ENCODE measurements at regions not wholly inside any gene's neighbourhood (a gene's known extent, or its start where the extent isn't known, plus 50 kb on each side); places are given as distances from the start of the nearest gene placed in this dataset.

GRCh38 chr2:30392097-30392496, 54.9 kb upstream of the LCLAT1 start:
- Histone ChIP-seq H3K79me2 (ENCODE audit: control insufficient read depth, insufficient read depth, low read length, poor library complexity) (no peaks in the 10 kb centered on the region), H3K4ac (ENCODE audit: low read depth, low read length) (no peak overlapping the region), H3K27ac (ENCODE audit: low read depth, low read length) (no peak overlapping the region), H3K4me3 (ENCODE audit: low read depth, low read length) (no peak overlapping the region), H4K12ac (ENCODE audit: low read depth, low read length) (no peak overlapping the region), H4K8ac (ENCODE audit: low read depth, low read length) (no peak overlapping the region), H3K9me3 (ENCODE audit: insufficient read depth, low read depth, low read length) (no peaks in the 10 kb centered on the region), H2AK5ac (ENCODE audit: low read length) (no peak overlapping the region), H3K27me3 (ENCODE audit: insufficient read depth, low read length) (no peaks in the 10 kb centered on the region), H2BK120ac (ENCODE audit: insufficient read depth, low read length, poor library complexity) (no peak overlapping the region), H2BK12ac (ENCODE audit: low read length) (no peak overlapping the region), H3K14ac (ENCODE audit: low read length) (no peak overlapping the region), H3K9ac (ENCODE audit: low read length) (no peak overlapping the region), H2BK5ac (ENCODE audit: low read depth, low read length, poor library complexity) (no peak overlapping the region), H3K4me2 (ENCODE audit: low read length) (no peak overlapping the region), H3K18ac (ENCODE audit: low read length) (no peak overlapping the region), H3K36me3 (ENCODE audit: control insufficient read depth in 1 of 2, insufficient read depth in 2 of 2, low read length in 2 of 2) (no peaks in the 10 kb centered on the region), H2AFZ (ENCODE audit: insufficient read depth, low read length, poor library complexity) (no peak overlapping the region), H4K91ac (ENCODE audit: low read depth, low read length) (no peak overlapping the region), H3K23ac (ENCODE audit: low read length) (no peak overlapping the region), H3K79me1 (ENCODE audit: low read length) (no peaks in the 10 kb centered on the region), H3K4me1 (ENCODE audit: control insufficient read depth in 1 of 2, insufficient read depth in 2 of 2, low read length in 2 of 2) (no peaks in the 10 kb centered on the region)
- no peak for DNase-seq

DNA sequence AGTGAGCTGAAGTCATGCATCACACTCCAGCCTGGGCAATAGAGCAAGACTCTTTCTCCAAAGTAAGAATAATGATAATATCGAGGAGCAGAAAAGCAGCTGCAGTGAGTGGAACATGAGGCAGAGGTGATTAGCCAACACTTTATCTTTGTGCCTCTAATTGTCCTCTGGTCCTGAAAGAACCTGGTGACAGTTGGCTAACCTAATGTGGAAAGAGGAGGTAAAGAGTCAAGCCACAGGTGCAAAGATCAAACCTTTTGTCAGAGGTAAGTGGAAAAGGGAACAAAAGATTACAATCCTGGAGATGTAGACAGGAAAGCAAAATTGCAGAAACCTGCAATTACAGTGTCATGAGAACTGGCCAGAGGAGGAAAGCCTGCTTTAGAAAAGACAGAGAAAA, 53.5 kb upstream of the LCLAT1 start:
- Histone ChIP-seq H3K9ac (ENCODE audit: low read length) (no peak overlapping the region), H3K4me2 (ENCODE audit: low read length) (no peak overlapping the region), H2BK5ac (ENCODE audit: low read depth, low read length, poor library complexity) (no peak overlapping the region), H3K4ac (ENCODE audit: low read depth, low read length) (no peak overlapping the region), H2BK12ac (ENCODE audit: low read length) (no peak overlapping the region), H3K14ac (ENCODE audit: low read length) (no peak overlapping the region), H4K12ac (ENCODE audit: low read depth, low read length) (no peak overlapping the region), H3K4me1 (ENCODE audit: control insufficient read depth in 1 of 2, insufficient read depth in 2 of 2, low read length in 2 of 2) (no peaks in the 10 kb centered on the region), H3K27me3 (ENCODE audit: insufficient read depth, low read length) (no peaks in the 10 kb centered on the region), H2AK5ac (ENCODE audit: low read length) (no peak overlapping the region), H2AFZ (ENCODE audit: insufficient read depth, low read length, poor library complexity) (no peak overlapping the region), H3K79me1 (ENCODE audit: low read length) (no peaks in the 10 kb centered on the region), H3K4me3 (ENCODE audit: low read depth, low read length) (no peak overlapping the region), H4K8ac (ENCODE audit: low read depth, low read length) (no peak overlapping the region), H3K23ac (ENCODE audit: low read length) (no peak overlapping the region), H3K79me2 (ENCODE audit: control insufficient read depth, insufficient read depth, low read length, poor library complexity) (no peaks in the 10 kb centered on the region), H3K27ac (ENCODE audit: low read depth, low read length) (no peak overlapping the region), H3K18ac (ENCODE audit: low read length) (no peak overlapping the region), H2BK120ac (ENCODE audit: insufficient read depth, low read length, poor library complexity) (no peak overlapping the region), H3K36me3 (ENCODE audit: control insufficient read depth in 1 of 2, insufficient read depth in 2 of 2, low read length in 2 of 2) (no peaks in the 10 kb centered on the region), H3K9me3 (ENCODE audit: insufficient read depth, low read depth, low read length) (no peaks in the 10 kb centered on the region), H4K91ac (ENCODE audit: low read depth, low read length) (no peak overlapping the region)
- no CpG with 5 or more reads among the region's 1 CpG for WGBS (ENCODE audit: extremely low coverage, insufficient coverage, insufficient read length)
- no peak for DNase-seq

- H2AFZ ChIP-seq (ENCODE audit: insufficient read depth, low read length, poor library complexity) = no peak overlapping the region
- no peak overlapping the region for H4K12ac ChIP-seq (ENCODE audit: low read depth, low read length)
- H3K4me3 ChIP-seq (ENCODE audit: low read depth, low read length) = no peak overlapping the region
- H3K4me2 ChIP-seq (ENCODE audit: low read length) = no peak overlapping the region
- no peak overlapping the region for H2BK12ac ChIP-seq (ENCODE audit: low read length)
- H3K79me2 ChIP-seq (ENCODE audit: control insufficient read depth, insufficient read depth, low read length, poor library complexity) = no peaks in the 10 kb centered on the region
- no peaks in the 10 kb centered on the region for H3K36me3 ChIP-seq (ENCODE audit: control insufficient read depth in 1 of 2, insufficient read depth in 2 of 2, low read length in 2 of 2)
- no CpG with 5 or more reads among the region's 5 CpGs for WGBS (ENCODE audit: extremely low coverage, insufficient coverage, insufficient read length)
- H3K9me3 ChIP-seq (ENCODE audit: insufficient read depth, low read depth, low read length) = no peaks in the 10 kb centered on the region
- H3K27ac ChIP-seq (ENCODE audit: low read depth, low read length) = no peak overlapping the region
- H4K8ac ChIP-seq (ENCODE audit: low read depth, low read length) = no peak overlapping the region
- no peak overlapping the region for H3K18ac ChIP-seq (ENCODE audit: low read length)
- H3K79me1 ChIP-seq (ENCODE audit: low read length) = no peaks in the 10 kb centered on the region
- H2BK5ac ChIP-seq (ENCODE audit: low read depth, low read length, poor library complexity) = no peak overlapping the region
- no peak overlapping the region for H2BK120ac ChIP-seq (ENCODE audit: insufficient read depth, low read length, poor library complexity)
- H4K91ac ChIP-seq (ENCODE audit: low read depth, low read length) = no peak overlapping the region
- H3K4ac ChIP-seq (ENCODE audit: low read depth, low read length) = no peak overlapping the region
- no peak overlapping the region for H3K23ac ChIP-seq (ENCODE audit: low read length)
- H3K4me1 ChIP-seq (ENCODE audit: control insufficient read depth in 1 of 2, insufficient read depth in 2 of 2, low read length in 2 of 2) = no peaks in the 10 kb centered on the region
- H2AK5ac ChIP-seq (ENCODE audit: low read length) = no peak overlapping the region
- no peak overlapping the region for H3K14ac ChIP-seq (ENCODE audit: low read length)
- H3K27me3 ChIP-seq (ENCODE audit: insufficient read depth, low read length) = no peaks in the 10 kb centered on the region
- H3K9ac ChIP-seq (ENCODE audit: low read length) = no peak overlapping the region
- peak in 1 of 2 donors; percentile 18 for DNase-seq
These were observed 53.0 kb upstream of the LCLAT1 start for GRCh38 chr2:30394096-30394495.

GRCh38 chr2:30396436-30397232, 50.4 kb upstream of the LCLAT1 start:
- H4K12ac ChIP-seq (ENCODE audit: low read depth, low read length) = no peak overlapping the region
- H3K23ac ChIP-seq (ENCODE audit: low read length) = no peak overlapping the region
- H3K27ac ChIP-seq (ENCODE audit: low read depth, low read length) = no peak overlapping the region
- no peaks in the 10 kb centered on the region for H3K79me1 ChIP-seq (ENCODE audit: low read length)
- no peak overlapping the region for H2BK12ac ChIP-seq (ENCODE audit: low read length)
- no peaks in the 10 kb centered on the region for H3K36me3 ChIP-seq (ENCODE audit: control insufficient read depth in 1 of 2, insufficient read depth in 2 of 2, low read length in 2 of 2)
- no peak overlapping the region for H4K91ac ChIP-seq (ENCODE audit: low read depth, low read length)
- H2BK120ac ChIP-seq (ENCODE audit: insufficient read depth, low read length, poor library complexity) = no peak overlapping the region
- no peaks in the 10 kb centered on the region for H3K79me2 ChIP-seq (ENCODE audit: control insufficient read depth, insufficient read depth, low read length, poor library complexity)
- DNase-seq = no peak
- H3K4ac ChIP-seq (ENCODE audit: low read depth, low read length) = no peak overlapping the region
- no peak overlapping the region for H3K14ac ChIP-seq (ENCODE audit: low read length)
- no peak overlapping the region for H3K4me3 ChIP-seq (ENCODE audit: low read depth, low read length)
- H4K8ac ChIP-seq (ENCODE audit: low read depth, low read length) = no peak overlapping the region
- no peak overlapping the region for H2AK5ac ChIP-seq (ENCODE audit: low read length)
- H3K9me3 ChIP-seq (ENCODE audit: insufficient read depth, low read depth, low read length) = peaks cover 2% of the 10 kb centered on the region
- no CpG with 5 or more reads among the region's 4 CpGs for WGBS (ENCODE audit: extremely low coverage, insufficient coverage, insufficient read length)
- no peak overlapping the region for H2BK5ac ChIP-seq (ENCODE audit: low read depth, low read length, poor library complexity)
- no peak overlapping the region for H2AFZ ChIP-seq (ENCODE audit: insufficient read depth, low read length, poor library complexity)
- no peak overlapping the region for H3K4me2 ChIP-seq (ENCODE audit: low read length)
- no peak overlapping the region for H3K9ac ChIP-seq (ENCODE audit: low read length)
- no peak overlapping the region for H3K18ac ChIP-seq (ENCODE audit: low read length)
- peaks cover 4 to 5% of the 10 kb centered on the region in 2 experiments for H3K4me1 ChIP-seq (ENCODE audit: control insufficient read depth in 1 of 2, insufficient read depth in 2 of 2, low read length in 2 of 2)
- H3K27me3 ChIP-seq (ENCODE audit: insufficient read depth, low read length) = no peaks in the 10 kb centered on the region

Data from trophoblast cell (in vitro differentiated cells and primary cell).